GM18867 (cell line): ENCODE measurements at regions not wholly inside any gene's neighbourhood (a gene's known extent, or its start where the extent isn't known, plus 50 kb on each side); places are given as distances from the start of the nearest gene placed in this dataset.

Experiments
- ATAC-seq: cut with Tn5 transposase; IDR thresholded peaks from one replicate; pipeline ENCODE4 v1.9.1; 2021; ENCODE audit warnings: mild to moderate bottlenecking, moderate library complexity; ENCODE audit not compliant: unreplicated experiment

- ATAC-seq, result no peak
Observed at GRCh38 chr13:111448504-111448903, 128.1 kb downstream of the TEX29 start.

- no peak for ATAC-seq
Observed at GRCh38 chr13:111449041-111449440, 128.6 kb downstream of the TEX29 start.

GRCh38 chr13:111451402-111451801, 131.0 kb downstream of the TEX29 start:
- no peak for ATAC-seq

- ATAC-seq, result no peak
Observed at GRCh38 chr13:111456452-111457230, 136.2 kb downstream of the TEX29 start.

GRCh38 chr13:111458001-111458531, 137.6 kb downstream of the TEX29 start:
- no peak for ATAC-seq

GRCh38 chr13:111458739-111459138, 138.3 kb downstream of the TEX29 start:
- no peak for ATAC-seq

- ATAC-seq, result no peak
Observed at GRCh38 chr13:111459803-111460547, 139.5 kb downstream of the TEX29 start.

GRCh38 chr13:111460548-111461444, 140.4 kb downstream of the TEX29 start:
- no peak for ATAC-seq

GRCh38 chr13:111461445-111462149, 141.2 kb downstream of the TEX29 start:
- ATAC-seq, result no peak

- no peak for ATAC-seq
Observed at GRCh38 chr13:111462221-111462764, 141.9 kb downstream of the TEX29 start.

GRCh38 chr13:111462944-111463343, 142.5 kb downstream of the TEX29 start:
- ATAC-seq, result no peak

- no peak for ATAC-seq
Observed at GRCh38 chr13:111467111-111467890, 146.9 kb downstream of the TEX29 start.

- ATAC-seq, result no peak
Observed at GRCh38 chr13:111468037-111468959, 147.9 kb downstream of the TEX29 start.

GRCh38 chr13:111469450-111469849, 149.0 kb downstream of the TEX29 start:
- no peak for ATAC-seq

- no peak for ATAC-seq
Observed at GRCh38 chr13:111469916-111470506, 149.6 kb downstream of the TEX29 start.

GRCh38 chr13:111470933-111471332, 150.5 kb downstream of the TEX29 start:
- ATAC-seq, result no peak

GRCh38 chr13:111472083-111472482, 151.6 kb downstream of the TEX29 start:
- ATAC-seq, result no peak
